IMR-90 (cell line): ENCODE measurements at regions not wholly inside any gene's neighbourhood (a gene's known extent, or its start where the extent isn't known, plus 50 kb on each side); places are given as distances from the start of the nearest gene placed in this dataset.

ENCODE experiments used
- ATAC-seq: fragments of 200-7000 bp; cut with Tn5 transposase; 2 replicates; pipeline ENCODE4 v1.9.1; 2020; ENCODE audit warnings: low read depth, mild to moderate bottlenecking, moderate library complexity
- BruUV-seq: library from RNA; stranded (reverse); fragments of 400-500 nt; replicated peaks from 2 replicates; lab custom pipeline; 2021; lab: Mats Ljungman, UMichigan
- CTCF ChIA-PET: fragments of 300-600 bp; formaldehyde crosslinking; extraction: SDS; loops from one replicate; lab custom pipeline; 2021; ENCODE audit warnings: antibody characterized with exemption; lab: Yijun Ruan, JAX
- POLR2A ChIA-PET: fragments of 300-600 bp; sonication (Branson Sonifier 250); formaldehyde crosslinking; loops from one replicate; lab custom pipeline; 2022; ENCODE audit warnings: antibody characterized with exemption; ENCODE audit not compliant: unreplicated experiment; lab: Charles Lee
- DNase-seq: peaks from one replicate; pipeline ENCODE4 v3.0.0; 2013
- H2AFZ ChIP-seq: replicated peaks from 2 replicates; pipeline ENCODE3; 2013; ENCODE audit warnings: low read length, mild to moderate bottlenecking; ENCODE audit not compliant: poor library complexity
- H2AK5ac ChIP-seq: 2 replicates; pipeline ENCODE4 v1.6.1; 2013; ENCODE audit warnings: low read depth, low read length, inconsistent platforms
- H2AK9ac ChIP-seq: replicated peaks from 2 replicates; pipeline ENCODE3; 2013; ENCODE audit warnings: mild to moderate bottlenecking, low read depth, low read length, moderate library complexity; ENCODE audit not compliant: poor library complexity
- H2BK120ac ChIP-seq: 2 replicates; pipeline ENCODE4 v1.6.1; 2013; ENCODE audit warnings: low read depth, low read length, inconsistent platforms
- H2BK15ac ChIP-seq: 3 replicates; pipeline ENCODE4 v1.6.1; 2013; ENCODE audit warnings: low read depth, low read length, inconsistent platforms
- H2BK20ac ChIP-seq: 2 replicates; pipeline ENCODE4 v1.6.1; 2013; ENCODE audit warnings: low read depth, mild to moderate bottlenecking, inconsistent platforms, low read length, moderate library complexity
- H2BK5ac ChIP-seq: 2 replicates; pipeline ENCODE4 v1.6.1; 2013; ENCODE audit warnings: mild to moderate bottlenecking, low read depth, low read length, inconsistent platforms; ENCODE audit not compliant: poor library complexity, severe bottlenecking
- H3K14ac ChIP-seq: replicated peaks from 2 replicates; pipeline ENCODE4 v1.6.1; 2013; ENCODE audit warnings: low read depth, low read length, inconsistent platforms
- H3K18ac ChIP-seq: 2 replicates; pipeline ENCODE4 v1.6.1; 2013; ENCODE audit warnings: low read depth, low read length, control low read depth
- H3K23ac ChIP-seq: 2 replicates; pipeline ENCODE4 v1.6.1; 2013; ENCODE audit warnings: low read depth, low read length, inconsistent platforms
- H3K27ac ChIP-seq: 2 replicates; pipeline ENCODE4 v1.5.1; 2013; ENCODE audit warnings: mild to moderate bottlenecking, control low read depth, low read length; ENCODE audit not compliant: insufficient read depth
- H3K27me3 ChIP-seq: 2 replicates; pipeline ENCODE4 v1.6.1; 2013; ENCODE audit warnings: low read length; ENCODE audit not compliant: control insufficient read depth, insufficient read depth
- H3K36me3 ChIP-seq: 2 replicates; pipeline ENCODE4 v1.6.1; 2013; ENCODE audit warnings: low read length, mixed read lengths; ENCODE audit not compliant: control insufficient read depth, insufficient read depth
- H3K4ac ChIP-seq: 2 replicates; pipeline ENCODE4 v1.6.1; 2013; ENCODE audit warnings: low read depth, low read length, inconsistent platforms
- H3K4me1 ChIP-seq: 2 replicates; pipeline ENCODE4 v1.6.1; 2013; ENCODE audit warnings: low read length, mixed read lengths; ENCODE audit not compliant: control insufficient read depth, insufficient read depth
- H3K4me2 ChIP-seq: 2 replicates; pipeline ENCODE4 v1.6.1; 2013; ENCODE audit warnings: low read depth, mild to moderate bottlenecking, control low read depth, low read length, moderate library complexity
- H3K4me3 ChIP-seq: 2 replicates; pipeline ENCODE4 v1.5.1; 2013; ENCODE audit warnings: low read depth, mild to moderate bottlenecking, control low read depth, low read length, moderate library complexity; ENCODE audit not compliant: insufficient read depth
- H3K56ac ChIP-seq: 2 replicates; pipeline ENCODE4 v1.6.1; 2013; ENCODE audit warnings: low read length, inconsistent platforms; ENCODE audit not compliant: insufficient read depth; ENCODE audit errors: extremely low read depth
- H3K79me1 ChIP-seq, 2 experiments: 2 replicates each; pipeline ENCODE4 v1.6.1; 2013; ENCODE audit warnings: low read length in 2 of 2, inconsistent platforms in 1 of 2, low read depth in 1 of 2
- H3K9ac ChIP-seq: 2 replicates; pipeline ENCODE4 v1.6.1; 2013; ENCODE audit warnings: low read depth, low read length, control low read depth
- H3K9me1 ChIP-seq: 2 replicates; pipeline ENCODE4 v1.6.1; 2013; ENCODE audit warnings: low read length, inconsistent platforms; ENCODE audit not compliant: insufficient read depth
- H3K9me3 ChIP-seq: 2 replicates; pipeline ENCODE4 v1.6.1; 2013; ENCODE audit warnings: low read length; ENCODE audit not compliant: control insufficient read depth, insufficient read depth
- H4K20me1 ChIP-seq: 2 replicates; pipeline ENCODE4 v1.6.1; 2013; ENCODE audit warnings: low read length, inconsistent platforms; ENCODE audit not compliant: insufficient read depth
- H4K5ac ChIP-seq: 2 replicates; pipeline ENCODE4 v1.6.1; 2013; ENCODE audit warnings: mild to moderate bottlenecking, low read depth, low read length, control low read depth
- H4K8ac ChIP-seq, 2 experiments: 2 replicates each; pipeline ENCODE4 v1.6.1; 2013; ENCODE audit warnings: low read depth in 2 of 2, low read length in 2 of 2, control low read depth in 1 of 2, inconsistent platforms in 1 of 2
- H4K91ac ChIP-seq: 2 replicates; pipeline ENCODE4 v1.6.1; 2013; ENCODE audit warnings: low read depth, low read length, inconsistent platforms; ENCODE audit not compliant: insufficient read depth
- CEBPB ChIP-seq: IDR thresholded peaks from 2 replicates; pipeline ENCODE4 v1.6.1; 2012; ENCODE audit warnings: low read depth, low read length, improper control_type of control experiment
- RCOR1 ChIP-seq: IDR thresholded peaks from 2 replicates; pipeline ENCODE4 v1.6.1; 2012; ENCODE audit warnings: mild to moderate bottlenecking, low read length, improper control_type of control experiment; ENCODE audit not compliant: insufficient replicate concordance
- SMC3 ChIP-seq: fragments of 150-350 bp; IDR thresholded peaks from 2 replicates; pipeline ENCODE4 v1.6.1; 2016; ENCODE audit warnings: low read depth, mild to moderate bottlenecking, antibody characterized with exemption, low read length, moderate library complexity
- WGBS, 2 experiments: methylation state at CpG; one replicate each; pipeline versions ENCODE4 v1.1.5 to v1.1.7; 2013; ENCODE audit warnings: missing lambda C conversion rate in 2 of 2; ENCODE audit not compliant: insufficient read length in 1 of 2; ENCODE audit errors: extremely low coverage in 2 of 2; 5-methylcytosine and 5-hydroxymethylcytosine counted together
- dilution Hi-C: fragments of 300-500 bp; cut with HindIII; formaldehyde crosslinking; loops from one replicate; pipeline ENCODE4 v1.14.3; 2018; ENCODE audit warnings: low sequenced_read_pairs; ENCODE audit not compliant: unreplicated experiment
- in situ Hi-C: fragments of 300-500 bp; cut with MboI; formaldehyde crosslinking; loops from 3 replicates; pipeline ENCODE4 v1.14.3; 2019; ENCODE audit warnings: low sequenced_read_pairs, inconsistent platforms, mixed read lengths
- intact Hi-C: fragments of 100-400 bp; cut with micrococcal nuclease; formaldehyde crosslinking; loops from 2 replicates; pipeline ENCODE4 v1.10.0; 2022
- TF ChIP-seq, protein P1 (sequence below): conservative IDR thresholded peaks from 2 replicates; pipeline ENCODE4 v1.5.1; 2012; ENCODE audit warnings: mild to moderate bottlenecking, low read depth, low read length, improper control_type of control experiment

DNA sequence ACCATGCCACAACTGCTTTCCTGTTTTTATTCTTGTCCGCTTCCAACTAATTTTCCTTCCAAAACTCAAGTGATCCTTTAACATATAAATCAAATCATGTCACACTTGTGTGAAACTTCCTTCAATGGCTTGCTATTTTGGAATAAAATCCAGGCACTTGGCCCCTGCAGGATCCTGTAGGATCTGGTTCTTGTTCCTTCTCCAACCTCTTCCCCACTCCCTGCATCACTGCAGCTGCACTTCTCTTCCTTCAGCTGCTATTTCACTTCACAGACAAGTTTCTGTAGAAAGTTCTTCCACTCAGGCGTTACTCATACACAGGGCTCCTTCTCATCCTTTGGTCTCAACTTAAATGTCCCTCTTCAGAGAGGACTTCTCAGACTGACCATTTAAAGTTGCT is 239.7 kb upstream of the BTG1 start:
- in situ Hi-C loops (no loop called here), dilution Hi-C loops (no loop called here), intact Hi-C loops (no loop called here)
- Histone ChIP-seq H4K8ac (no peak overlapping the region), H3K79me1 (no peaks in the 10 kb centered on the region), H2BK20ac (no peak overlapping the region), H2BK5ac (no peak overlapping the region), H3K9me3 (no peaks in the 10 kb centered on the region), H2BK120ac (no peak overlapping the region), H3K9ac (no peak overlapping the region), H4K20me1 (no peaks in the 10 kb centered on the region), H3K4me2 (no peak overlapping the region), H3K18ac (no peak overlapping the region), H3K4me3 (no peak overlapping the region), H3K4me1 (no peaks in the 10 kb centered on the region), H3K14ac (no peak overlapping the region), H2AFZ (no peak overlapping the region), H3K4ac (no peak overlapping the region), H3K27me3 (no peaks in the 10 kb centered on the region; the same call in 1 of the 2 replicates), H2BK15ac (no peak overlapping the region), H2AK9ac (no peak overlapping the region), H3K23ac (no peak overlapping the region), H3K27ac (no peak overlapping the region), H2AK5ac (no peak overlapping the region), H3K36me3 (no peaks in the 10 kb centered on the region), H4K91ac (no peak overlapping the region), H3K56ac (no peak overlapping the region), H3K9me1 (no peaks in the 10 kb centered on the region), H4K5ac (no peak overlapping the region)
- ChIA-PET CTCF (no interaction called here), POLR2A (no interaction called here)
- ATAC-seq, result no peak
- no TSS peak for BruUV-seq
- no peak for DNase-seq
- TF ChIP-seq SMC3 (no peak), CEBPB (no peak), RCOR1 (no peak)
- TF ChIP-seq, protein P1, sequence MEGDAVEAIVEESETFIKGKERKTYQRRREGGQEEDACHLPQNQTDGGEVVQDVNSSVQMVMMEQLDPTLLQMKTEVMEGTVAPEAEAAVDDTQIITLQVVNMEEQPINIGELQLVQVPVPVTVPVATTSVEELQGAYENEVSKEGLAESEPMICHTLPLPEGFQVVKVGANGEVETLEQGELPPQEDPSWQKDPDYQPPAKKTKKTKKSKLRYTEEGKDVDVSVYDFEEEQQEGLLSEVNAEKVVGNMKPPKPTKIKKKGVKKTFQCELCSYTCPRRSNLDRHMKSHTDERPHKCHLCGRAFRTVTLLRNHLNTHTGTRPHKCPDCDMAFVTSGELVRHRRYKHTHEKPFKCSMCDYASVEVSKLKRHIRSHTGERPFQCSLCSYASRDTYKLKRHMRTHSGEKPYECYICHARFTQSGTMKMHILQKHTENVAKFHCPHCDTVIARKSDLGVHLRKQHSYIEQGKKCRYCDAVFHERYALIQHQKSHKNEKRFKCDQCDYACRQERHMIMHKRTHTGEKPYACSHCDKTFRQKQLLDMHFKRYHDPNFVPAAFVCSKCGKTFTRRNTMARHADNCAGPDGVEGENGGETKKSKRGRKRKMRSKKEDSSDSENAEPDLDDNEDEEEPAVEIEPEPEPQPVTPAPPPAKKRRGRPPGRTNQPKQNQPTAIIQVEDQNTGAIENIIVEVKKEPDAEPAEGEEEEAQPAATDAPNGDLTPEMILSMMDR, result no peak
- no CpG with 5 or more reads among the region's 2 CpGs for WGBS, 2 experiments
